Islet of Langerhans (tissue), 1 donor: ENCODE measurements at regions not wholly inside any gene's neighbourhood (a gene's known extent, or its start where the extent isn't known, plus 50 kb on each side); places are given as distances from the start of the nearest gene placed in this dataset.
"Not testable (repeated sequence)": the region's sequence is repeated elsewhere in the genome, so short reads cannot be mapped to it uniquely, and the experiment has no call there.

Source experiments
- FAIRE-seq: peaks from one replicate; lab custom pipeline; 2011; peaks lifted over from hg19 to GRCh38; lab: Jason Lieb, UNC

- FAIRE-seq = no peak
Observed at GRCh38 chr10:50999163-50999562, 75.1 kb upstream of the PRKG1 start.

DNA sequence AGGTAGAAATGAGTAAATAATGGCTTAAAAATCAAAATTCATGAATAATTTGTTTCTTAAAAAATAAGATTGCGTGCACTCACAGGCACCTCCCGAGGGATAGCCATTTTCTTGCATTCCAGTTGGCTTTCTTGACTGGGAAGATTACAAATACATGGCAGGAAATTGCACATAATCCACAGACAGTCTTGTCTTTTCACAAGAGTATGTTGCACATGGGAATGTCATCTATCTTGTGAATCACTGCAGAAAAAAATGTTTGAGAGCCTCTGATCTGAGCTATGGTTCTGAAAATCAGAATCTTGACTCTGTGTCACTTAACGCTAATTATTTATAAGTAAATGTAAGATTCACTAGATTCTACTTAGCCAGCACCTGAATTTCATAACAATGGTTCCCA, 74.1 kb upstream of the PRKG1 start:
- no peak for FAIRE-seq

DNA sequence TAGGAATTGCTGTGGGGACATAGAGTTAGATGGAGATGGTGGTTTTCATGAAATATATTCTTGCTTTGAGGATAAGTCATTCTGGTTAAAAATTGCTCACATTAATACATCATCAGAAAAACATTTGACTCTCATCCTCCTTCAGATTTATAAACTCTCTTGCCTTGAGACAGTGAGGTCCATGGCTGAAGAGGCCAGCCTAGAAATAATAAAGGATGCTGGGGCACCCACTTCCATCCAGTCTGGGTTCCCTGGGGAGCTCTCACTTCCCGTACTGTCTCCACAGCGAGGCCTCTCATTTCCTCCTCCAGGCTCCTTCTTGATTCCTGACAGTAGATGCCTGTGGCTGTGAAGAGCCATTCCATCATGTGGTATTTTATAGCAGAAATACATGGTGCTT, 73.3 kb upstream of the PRKG1 start:
- no peak for FAIRE-seq

- peak; percentile 98 for FAIRE-seq
Observed at GRCh38 chr10:51001587-51001986, 72.7 kb upstream of the PRKG1 start.

GRCh38 chr10:51002469-51002868, 71.8 kb upstream of the PRKG1 start:
- FAIRE-seq = no peak

GRCh38 chr10:51004776-51005175, 69.5 kb upstream of the PRKG1 start:
- FAIRE-seq = no peak

GRCh38 chr10:51005551-51005950, 68.7 kb upstream of the PRKG1 start:
- FAIRE-seq = no peak

DNA sequence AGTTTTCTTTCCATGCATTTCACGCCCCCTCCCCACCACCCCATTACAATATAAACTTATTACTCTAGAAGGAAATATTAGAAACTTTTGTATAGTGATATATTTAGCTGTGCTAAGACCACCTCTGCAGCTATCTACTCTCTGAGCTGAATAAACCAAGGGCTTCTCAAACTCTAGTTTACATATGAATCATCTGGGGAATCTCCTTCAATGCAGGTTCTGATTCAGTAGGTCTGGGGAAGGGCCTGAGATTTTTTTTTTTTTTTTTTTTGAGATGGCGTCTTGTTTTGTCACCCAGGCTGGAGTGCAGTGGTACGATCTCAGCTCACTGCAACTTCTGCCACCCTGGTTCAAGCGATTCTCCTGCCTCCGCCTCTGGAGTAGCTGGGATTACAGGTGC, 67.6 kb upstream of the PRKG1 start:
- FAIRE-seq = no peak

- no peak for FAIRE-seq
Observed at GRCh38 chr10:51007781-51008180, 66.5 kb upstream of the PRKG1 start.

- FAIRE-seq = no peak
Observed at GRCh38 chr10:51008346-51008745, 65.9 kb upstream of the PRKG1 start.

DNA sequence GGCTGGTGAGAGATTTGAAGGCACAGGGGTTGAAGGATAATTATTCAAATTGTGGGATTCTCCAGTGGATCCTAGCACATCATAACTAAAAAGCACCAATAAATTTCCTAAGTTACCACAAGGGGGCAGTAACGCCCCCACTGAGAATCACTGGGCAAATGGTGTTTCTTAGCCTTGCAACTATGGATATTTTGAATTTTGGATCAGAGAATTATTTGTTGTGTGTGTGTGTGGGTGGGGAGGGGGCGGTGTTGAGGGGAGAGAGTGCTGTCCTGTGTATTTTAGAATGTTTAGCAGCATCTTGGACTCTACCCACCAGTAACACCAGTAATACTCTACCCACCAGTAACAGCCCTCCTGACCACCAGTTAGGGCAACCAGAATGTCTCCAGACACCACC, 63.3 kb upstream of the PRKG1 start:
- FAIRE-seq = no peak

GRCh38 chr10:51012073-51012472, 62.2 kb upstream of the PRKG1 start:
- no peak for FAIRE-seq

DNA sequence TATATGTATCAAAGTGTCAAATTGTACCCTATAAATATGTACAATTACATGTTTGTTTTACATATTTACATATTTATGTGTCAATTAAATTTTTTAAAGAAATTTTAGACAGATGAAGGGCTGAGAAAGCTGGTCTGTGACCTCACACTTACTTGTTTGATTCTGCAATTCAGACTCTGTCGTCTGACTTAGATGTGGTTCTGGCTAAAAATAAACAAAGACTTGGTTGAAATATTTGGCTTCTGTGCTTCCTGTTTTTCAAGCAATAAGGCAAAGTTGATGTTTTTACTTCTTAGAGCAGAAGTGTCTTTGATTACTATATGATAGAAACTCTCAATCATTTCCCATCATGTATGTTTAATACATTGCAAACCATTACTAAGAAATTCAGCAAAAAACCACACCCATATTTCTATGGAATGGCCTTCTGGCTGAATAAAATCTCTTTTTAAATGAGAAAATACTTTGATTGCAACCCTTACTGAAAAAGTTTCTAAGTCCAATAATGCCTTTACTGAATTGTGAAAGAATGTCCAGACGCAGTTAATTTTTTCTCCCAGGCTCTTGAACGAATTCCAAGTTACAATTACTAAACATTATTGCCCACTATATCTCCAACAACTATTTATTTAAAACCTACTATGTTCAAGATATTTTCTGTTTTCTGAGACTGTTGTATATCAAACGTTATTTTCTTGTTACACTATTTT, 59.5 kb upstream of the PRKG1 start:
- FAIRE-seq = no peak

GRCh38 chr10:51015390-51015754, 58.9 kb upstream of the PRKG1 start:
- FAIRE-seq = not testable (repeated sequence)

DNA sequence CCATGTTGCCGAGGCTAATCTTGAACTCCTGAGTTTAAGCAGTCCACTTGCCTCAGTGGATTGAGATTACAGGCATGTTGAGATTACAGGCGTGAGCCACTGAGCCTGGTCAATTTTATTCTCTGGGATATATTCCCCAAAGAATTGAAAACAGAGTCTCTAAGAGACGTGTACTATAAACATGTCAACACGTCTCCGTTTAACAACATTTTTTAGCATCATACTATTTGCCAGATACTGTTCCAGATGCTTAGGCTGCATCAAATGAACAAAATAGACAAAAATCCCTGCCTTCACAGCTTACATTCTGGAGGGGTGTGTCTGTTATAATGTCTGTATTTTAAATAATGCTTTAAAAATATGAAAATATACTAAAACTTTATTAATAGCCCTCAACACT, 54.1 kb upstream of the PRKG1 start:
- no peak for FAIRE-seq

- FAIRE-seq = no peak
Observed at GRCh38 chr10:51022933-51023585, 51.2 kb upstream of the PRKG1 start.

- FAIRE-seq = no peak
Observed at GRCh38 chr10:51023636-51024035, 50.7 kb upstream of the PRKG1 start.
